Spleen (tissue), 11 donors: ENCODE measurements at regions not wholly inside any gene's neighbourhood (a gene's known extent, or its start where the extent isn't known, plus 50 kb on each side); places are given as distances from the start of the nearest gene placed in this dataset.
A peak's percentile ranks its signal among the peaks of the same experiment; 100 is the strongest.

Experiments used
- DNase-seq: peaks from one replicate; pipeline ENCODE4 v3.0.0-alpha.2; 2020
- H3K27ac ChIP-seq, 8 donors: fragments of 200-600 bp; sonication (generic) in 7 of 8; 1 replicate in 4 of 8; 2 replicates in 4 of 8; pipeline versions ENCODE4 v1.5.0 to v1.8.0; 2016 to 2021; ENCODE audit warnings: inconsistent platforms in 4 of 8, mild to moderate bottlenecking in 4 of 8, moderate library complexity in 1 of 8
- H3K27me3 ChIP-seq, 7 donors: fragments of 200-600 bp; sonication (generic) in 6 of 7; replicated peaks in 1 of 7; 1 replicate in 4 of 7; 2 replicates in 3 of 7; pipeline versions ENCODE4 v1.5.0 to v1.8.0; 2016 to 2021; ENCODE audit warnings: inconsistent platforms in 3 of 7, mild to moderate bottlenecking in 1 of 7
- H3K36me3 ChIP-seq, 6 donors: fragments of 200-600 bp; sonication (generic) in 5 of 6; 1 replicate in 4 of 6; 2 replicates in 2 of 6; pipeline versions ENCODE4 v1.5.0 to v1.8.0; 2016 to 2021; ENCODE audit warnings: inconsistent platforms in 2 of 6
- H3K4me1 ChIP-seq, 6 donors: fragments of 200-600 bp; sonication (generic) in 5 of 6; 1 replicate in 3 of 6; 2 replicates in 3 of 6; pipeline versions ENCODE4 v1.5.0 to v1.8.0; 2016 to 2021; ENCODE audit warnings: inconsistent platforms in 3 of 6
- H3K4me3 ChIP-seq, 8 donors: fragments of 200-600 bp; sonication (generic) in 7 of 8; 1 replicate in 4 of 8; 2 replicates in 4 of 8; pipeline versions ENCODE4 v1.5.0 to v1.8.0; 2016 to 2021; ENCODE audit warnings: inconsistent platforms in 4 of 8, mild to moderate bottlenecking in 4 of 8, moderate library complexity in 2 of 8
- H3K9me3 ChIP-seq, 8 donors: fragments of 200-600 bp; sonication (generic) in 7 of 8; 1 replicate in 4 of 8; 2 replicates in 4 of 8; pipeline versions ENCODE4 v1.5.0 to v1.8.0; 2016 to 2021; ENCODE audit warnings: inconsistent platforms in 4 of 8
- CTCF ChIP-seq, 11 experiments: fragments of 200-600 bp in 7 of 11; fragments of 450-650 bp in 4 of 11; sonication (generic) in 4 of 11; IDR thresholded peaks in 8 of 11; conservative IDR thresholded peaks in 3 of 11; 1 replicate in 7 of 11; 2 replicates in 4 of 11; pipeline versions ENCODE4 v1.4.0 to v1.8.0; 2016 to 2021; ENCODE audit warnings: antibody characterized with exemption in 11 of 11, inconsistent platforms in 4 of 11, mild to moderate bottlenecking in 1 of 11
- POLR2A ChIP-seq, 3 donors: fragments of 450-650 bp; IDR thresholded peaks; one replicate each; pipeline ENCODE4 v1.5.1; 2017; ENCODE audit warnings: antibody characterized with exemption in 3 of 3, mild to moderate bottlenecking in 1 of 3
- POLR2AphosphoS5 ChIP-seq, 3 donors: sonication (generic); formaldehyde crosslinking; IDR thresholded peaks; one replicate each; pipeline ENCODE4 v1.5.1; 2017; ENCODE audit warnings: antibody characterized with exemption in 3 of 3
- WGBS, 5 donors: extraction: QIAGEN DNeasy Blood & Tissue Kit in 3 of 5; methylation state at CpG; one replicate each; pipeline versions ENCODE4 v1.1.5 to v1.1.7; 2013 to 2018; 5-methylcytosine and 5-hydroxymethylcytosine counted together
- intact Hi-C: fragments of 100-400 bp; cut with DNase I; formaldehyde crosslinking; loops from one replicate; pipeline ENCODE4 v1.15.0; 2023; ENCODE audit warnings: low total_unique reads
- donor health status: healthy with polysubstance abuse.
- donor health status: DM: no; HTN: no; CAD: no; lungs with moderate emphysema.
- donor health status: DM: no; HTN: no; CAD: no.
- donor health status: Bipolar disorder and iron deficiency.
- donor health status: healthy.
- donor health status: DM: no; HTN: no; CAD: no.
- donor health status: DM: yes; HTN: yes; CAD: no.

- no peak for TF ChIP-seq POLR2A (IDR thresholded peaks at IDR 0.05)
- TF ChIP-seq POLR2AphosphoS5 (IDR thresholded peaks at IDR 0.05): no peak
- TF ChIP-seq CTCF (IDR thresholded peaks at IDR 0.05 in 8 of 11, conservative IDR thresholded peaks at IDR 0.05 in 3 of 11): no peak
- intact Hi-C loops: no loop called here
- no peak for DNase-seq
- no peak overlapping the region for H3K4me3 ChIP-seq
- no peaks in the 10 kb centered on the region for H3K27me3 ChIP-seq
- H3K36me3 ChIP-seq: no peaks in the 10 kb centered on the region
- 73 to 90% (median 79%) methylated on average over 7 of the region's 7 CpGs for WGBS, 5 donors
- no peak overlapping the region for H3K27ac ChIP-seq
- no peaks in the 10 kb centered on the region for H3K4me1 ChIP-seq
- H3K9me3 ChIP-seq: peaks cover 0 to 4% (median 0%) of the 10 kb centered on the region in 8 donors
Observed at GRCh38 chr13:83150616-83151307, 731.5 kb downstream of the SLITRK1 start.

- Histone ChIP-seq H3K27ac (no peak overlapping the region), H3K9me3 (peaks cover 0 to 24% (median 4%) of the 10 kb centered on the region in 8 donors), H3K36me3 (no peaks in the 10 kb centered on the region), H3K27me3 (no peaks in the 10 kb centered on the region), H3K4me3 (no peak overlapping the region), H3K4me1 (no peaks in the 10 kb centered on the region)
- DNase-seq: peak; percentile 55
- intact Hi-C loops: no loop called here
- WGBS, 5 donors: 87 to 91% (median 91%) methylated on average over 17 of the region's 17 CpGs
- TF ChIP-seq POLR2AphosphoS5 (IDR thresholded peaks at IDR 0.05) (no peak), POLR2A (IDR thresholded peaks at IDR 0.05) (no peak), CTCF (IDR thresholded peaks at IDR 0.05 in 8 of 11, conservative IDR thresholded peaks at IDR 0.05 in 3 of 11) (no peak)
Observed at GRCh38 chr13:83136660-83137059, 745.6 kb downstream of the SLITRK1 start.

- no peak overlapping the region for H3K4me3 ChIP-seq
- intact Hi-C loops: no loop called here
- H3K4me1 ChIP-seq: no peaks in the 10 kb centered on the region
- H3K36me3 ChIP-seq: no peaks in the 10 kb centered on the region
- peaks cover 0 to 7% (median 0%) of the 10 kb centered on the region in 8 donors for H3K9me3 ChIP-seq
- no peak for DNase-seq
- no peaks in the 10 kb centered on the region for H3K27me3 ChIP-seq
- no peak overlapping the region for H3K27ac ChIP-seq
- 0% methylated on average over 1 of the region's 1 CpG for WGBS, 5 donors
- no peak for TF ChIP-seq POLR2A (IDR thresholded peaks at IDR 0.05)
- no peak for TF ChIP-seq CTCF (IDR thresholded peaks at IDR 0.05 in 8 of 11, conservative IDR thresholded peaks at IDR 0.05 in 3 of 11)
- no peak for TF ChIP-seq POLR2AphosphoS5 (IDR thresholded peaks at IDR 0.05)
Observed at GRCh38 chr13:83125791-83126190, 756.5 kb downstream of the SLITRK1 start.

GRCh38 chr13:83121896-83122295 is 760.4 kb downstream of the SLITRK1 start:
- intact Hi-C loops: no loop called here
- Histone ChIP-seq H3K9me3 (peaks cover 0 to 7% (median 0%) of the 10 kb centered on the region in 8 donors), H3K4me1 (no peaks in the 10 kb centered on the region), H3K36me3 (no peaks in the 10 kb centered on the region), H3K27ac (no peak overlapping the region), H3K27me3 (no peaks in the 10 kb centered on the region), H3K4me3 (no peak overlapping the region)
- 59 to 79% (median 65%) methylated on average over 4 of the region's 4 CpGs for WGBS, 5 donors
- TF ChIP-seq POLR2AphosphoS5 (IDR thresholded peaks at IDR 0.05) (no peak), POLR2A (IDR thresholded peaks at IDR 0.05) (no peak), CTCF (IDR thresholded peaks at IDR 0.05 in 8 of 11, conservative IDR thresholded peaks at IDR 0.05 in 3 of 11) (no peak)
- no peak for DNase-seq
